OCI-LY1 (cell line): ENCODE measurements at regions not wholly inside any gene's neighbourhood (a gene's known extent, or its start where the extent isn't known, plus 50 kb on each side); places are given as distances from the start of the nearest gene placed in this dataset.
"Not testable (repeated sequence)": the region's sequence is repeated elsewhere in the genome, so short reads cannot be mapped to it uniquely, and the experiment has no call there.

ENCODE experiments used
- H2AFZ ChIP-seq: fragments of 200-600 bp; sonication (generic), shearing (Covaris generic); 2 replicates; pipeline ENCODE4 v1.6.0; 2014; ENCODE audit warnings: antibody characterized with exemption, mild to moderate bottlenecking, low read length
- H3F3A ChIP-seq: fragments of 200-600 bp; sonication (generic), shearing (Covaris generic); 2 replicates; pipeline ENCODE4 v1.6.0; 2014; ENCODE audit warnings: mild to moderate bottlenecking, antibody characterized with exemption, low read length, moderate library complexity; ENCODE audit not compliant: insufficient read depth
- H3K27ac ChIP-seq: fragments of 200-600 bp; sonication (generic); 2 replicates; pipeline ENCODE4 v1.5.1; 2014; ENCODE audit warnings: low read length, mixed run types, mild to moderate bottlenecking, low read depth; ENCODE audit not compliant: poor library complexity, severe bottlenecking
- H3K27me3 ChIP-seq: fragments of 200-600 bp; sonication (generic); 2 replicates; pipeline ENCODE4 v1.6.0; 2014; ENCODE audit warnings: antibody characterized with exemption, mild to moderate bottlenecking, low read length, moderate library complexity; ENCODE audit not compliant: insufficient read depth
- H3K36me3 ChIP-seq: fragments of 200-600 bp; sonication (generic); 2 replicates; pipeline ENCODE4 v1.6.1; 2014; ENCODE audit warnings: mild to moderate bottlenecking, antibody characterized with exemption, low read length, moderate library complexity, mixed read lengths; ENCODE audit not compliant: insufficient read depth
- H3K4me1 ChIP-seq: fragments of 200-600 bp; sonication (generic); 2 replicates; pipeline ENCODE4 v1.5.1; 2014; ENCODE audit warnings: mild to moderate bottlenecking, low read length, moderate library complexity; ENCODE audit not compliant: insufficient read depth, severe bottlenecking
- H3K4me2 ChIP-seq: fragments of 200-600 bp; sonication (generic), shearing (Covaris generic); 2 replicates; pipeline ENCODE4 v1.6.1; 2014; ENCODE audit warnings: low read length
- H3K4me3 ChIP-seq: fragments of 200-600 bp; sonication (generic); 2 replicates; pipeline ENCODE4 v1.5.1; 2014; ENCODE audit warnings: low read length, low read depth, mild to moderate bottlenecking, mixed read lengths; ENCODE audit not compliant: poor library complexity, severe bottlenecking
- H3K79me2 ChIP-seq: fragments of 200-600 bp; shearing (Covaris generic); 2 replicates; pipeline ENCODE4 v1.6.1; 2016; ENCODE audit warnings: mixed run types, low read length, mixed read lengths; ENCODE audit not compliant: insufficient read depth
- H3K9ac ChIP-seq: fragments of 200-600 bp; sonication (generic), shearing (Covaris generic); 2 replicates; pipeline ENCODE4 v1.6.1; 2014; ENCODE audit warnings: mild to moderate bottlenecking, low read length, mixed read lengths
- H3K9me2 ChIP-seq: fragments of 200-600 bp; sonication (generic), shearing (Covaris generic); 2 replicates; pipeline ENCODE4 v1.6.1; 2014; ENCODE audit warnings: low read depth, mild to moderate bottlenecking, low read length, mixed read lengths
- H3K9me3 ChIP-seq: fragments of 200-600 bp; shearing (Covaris generic); 2 replicates; pipeline ENCODE4 v1.6.1; 2014; ENCODE audit warnings: low read length, mixed read lengths
- H4K20me1 ChIP-seq: fragments of 200-600 bp; sonication (generic), shearing (Covaris generic); 2 replicates; pipeline ENCODE4 v1.6.0; 2016; ENCODE audit warnings: mild to moderate bottlenecking, low read length; ENCODE audit not compliant: insufficient read depth

DNA sequence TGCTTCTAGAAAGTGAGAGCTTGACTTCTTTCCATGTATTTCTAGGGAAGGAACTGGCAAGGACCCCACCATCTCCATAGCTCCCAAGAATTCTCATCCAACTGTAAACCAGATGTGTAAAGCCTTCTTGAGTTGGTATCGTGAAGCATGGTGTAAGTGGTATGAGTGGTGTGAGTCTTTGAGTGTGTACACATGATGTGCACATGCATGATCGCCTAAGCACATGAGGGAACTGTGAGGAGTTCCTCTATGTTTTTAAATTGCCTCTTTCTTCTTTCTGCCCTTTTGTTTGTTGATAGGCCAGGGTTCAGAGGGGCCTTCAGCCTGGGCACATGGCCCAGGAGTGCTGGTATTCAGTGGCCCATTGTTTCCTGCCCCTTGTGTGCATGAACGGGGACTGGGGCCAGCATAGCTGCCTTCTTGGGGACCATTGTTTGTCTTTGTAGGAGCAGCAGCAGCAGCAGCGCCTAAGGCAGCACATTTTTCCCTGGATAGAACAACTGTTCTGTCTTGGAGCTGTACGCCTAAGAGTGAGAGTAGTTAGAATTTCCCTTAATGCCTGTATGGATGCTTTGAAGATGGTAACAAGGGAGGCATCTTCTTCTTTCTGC, 95.9 kb downstream of the SRGAP2 start:
- H4K20me1 ChIP-seq, H3K27me3 ChIP-seq, H3K36me3 ChIP-seq, H3K79me2 ChIP-seq, H3K4me2 ChIP-seq, H3K4me1 ChIP-seq, H3K9ac ChIP-seq, H3F3A ChIP-seq, H3K9me2 ChIP-seq, H3K9me3 ChIP-seq, H3K4me3 ChIP-seq, H2AFZ ChIP-seq, H3K27ac ChIP-seq: not testable (repeated sequence)

DNA sequence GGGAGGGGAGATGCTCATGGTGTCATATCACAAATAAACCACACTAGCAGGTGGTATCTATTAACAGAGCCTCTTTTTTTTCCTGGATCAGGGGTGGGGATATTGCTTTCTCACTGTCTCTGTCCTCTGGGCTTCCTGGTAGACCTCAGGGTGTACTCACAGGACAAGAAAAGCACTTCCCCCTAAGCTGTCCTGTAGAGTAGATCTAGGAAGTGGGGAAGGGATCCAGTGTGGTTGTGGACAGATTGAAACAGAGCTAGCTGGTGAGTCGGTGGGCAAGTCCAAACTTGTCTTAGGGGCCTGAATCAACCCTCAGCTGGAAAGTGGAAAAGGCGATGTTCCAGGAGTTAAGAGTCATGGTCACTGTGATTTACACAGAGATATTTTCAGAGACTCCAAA, 96.6 kb downstream of the SRGAP2 start:
- H3K4me2 ChIP-seq, H3K9me3 ChIP-seq, H3K36me3 ChIP-seq, H3K4me3 ChIP-seq, H3K9ac ChIP-seq, H2AFZ ChIP-seq, H3K27ac ChIP-seq, H3K27me3 ChIP-seq, H3K9me2 ChIP-seq, H4K20me1 ChIP-seq, H3K79me2 ChIP-seq, H3K4me1 ChIP-seq, H3F3A ChIP-seq: not testable (repeated sequence)

DNA sequence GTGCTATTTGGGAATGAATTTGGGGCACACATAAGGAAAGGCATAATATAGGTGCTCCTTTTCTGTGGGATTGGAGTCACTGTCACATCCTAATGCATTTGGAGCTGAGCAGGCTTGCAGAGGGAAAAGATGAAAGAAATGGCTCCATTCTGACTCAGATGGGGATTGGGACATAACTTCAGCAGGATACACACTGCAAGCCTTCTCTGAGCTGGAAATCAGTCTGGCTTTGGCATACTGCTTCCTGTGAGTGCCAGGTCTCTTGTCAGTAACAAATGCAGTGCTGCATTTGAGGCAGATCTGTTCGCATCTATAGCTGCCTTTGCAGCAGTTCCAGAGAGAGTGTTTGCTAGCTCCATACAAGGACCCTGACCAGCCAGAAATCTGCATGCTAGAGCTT, 98.7 kb downstream of the SRGAP2 start:
- H4K20me1 ChIP-seq, H3K4me3 ChIP-seq, H3K27me3 ChIP-seq, H3K4me2 ChIP-seq, H3K9ac ChIP-seq, H3K4me1 ChIP-seq, H3K36me3 ChIP-seq, H2AFZ ChIP-seq, H3K9me3 ChIP-seq, H3K27ac ChIP-seq, H3F3A ChIP-seq, H3K9me2 ChIP-seq, H3K79me2 ChIP-seq: not testable (repeated sequence)

DNA sequence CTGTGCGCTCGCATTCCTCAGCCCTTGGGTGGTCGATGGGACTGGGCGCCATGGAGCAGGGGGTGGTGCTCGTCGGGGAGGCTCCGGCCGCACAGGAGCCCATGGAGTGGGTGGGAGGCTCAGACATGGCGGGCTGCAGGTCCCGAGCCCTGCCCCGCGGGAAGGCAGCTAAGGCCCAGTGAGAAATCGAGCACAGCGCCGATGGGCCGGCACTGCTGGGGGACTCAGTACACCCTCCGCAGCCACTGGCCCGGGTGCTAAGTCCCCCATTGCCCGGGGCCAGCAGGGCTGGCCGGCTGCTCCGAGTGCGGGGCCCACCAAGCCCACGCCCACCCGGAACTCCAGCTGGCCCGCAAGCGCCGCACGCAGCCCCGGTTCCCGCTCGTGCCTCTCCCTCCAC, 104.1 kb downstream of the SRGAP2 start:
- not testable (repeated sequence) for H4K20me1 ChIP-seq, H3K9me3 ChIP-seq, H3K4me3 ChIP-seq

DNA sequence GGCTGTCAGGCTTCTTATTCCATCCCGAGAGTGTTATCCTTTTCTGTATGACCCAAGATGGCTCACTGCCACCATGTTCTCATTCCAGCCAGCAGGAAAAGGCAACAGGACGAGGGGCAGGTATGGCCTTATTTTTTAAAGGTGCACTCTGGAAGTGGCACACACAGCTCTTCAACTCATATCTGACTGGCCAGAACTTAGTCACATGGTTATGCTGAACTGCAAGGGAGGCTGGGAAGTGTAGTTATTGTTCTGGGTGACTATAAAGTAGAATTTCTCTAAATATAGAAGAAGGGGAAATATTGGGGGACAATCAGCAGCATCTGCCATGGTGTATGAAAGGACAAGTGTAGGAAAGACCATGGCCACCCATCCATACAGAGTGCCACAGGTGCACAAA, 107.6 kb downstream of the SRGAP2 start:
- not testable (repeated sequence) for H3K36me3 ChIP-seq, H3K9ac ChIP-seq, H3K4me1 ChIP-seq, H2AFZ ChIP-seq, H3K4me3 ChIP-seq, H3K9me3 ChIP-seq, H4K20me1 ChIP-seq, H3K4me2 ChIP-seq, H3K9me2 ChIP-seq, H3K27me3 ChIP-seq, H3K79me2 ChIP-seq, H3F3A ChIP-seq, H3K27ac ChIP-seq

More for the DNA sequence above, 104.1 kb downstream of the SRGAP2 start:
- H3F3A ChIP-seq, H3K27me3 ChIP-seq, H2AFZ ChIP-seq, H3K36me3 ChIP-seq, H3K9me2 ChIP-seq, H3K4me2 ChIP-seq, H3K4me1 ChIP-seq, H3K27ac ChIP-seq, H3K9ac ChIP-seq, H3K79me2 ChIP-seq: not testable (repeated sequence)

DNA sequence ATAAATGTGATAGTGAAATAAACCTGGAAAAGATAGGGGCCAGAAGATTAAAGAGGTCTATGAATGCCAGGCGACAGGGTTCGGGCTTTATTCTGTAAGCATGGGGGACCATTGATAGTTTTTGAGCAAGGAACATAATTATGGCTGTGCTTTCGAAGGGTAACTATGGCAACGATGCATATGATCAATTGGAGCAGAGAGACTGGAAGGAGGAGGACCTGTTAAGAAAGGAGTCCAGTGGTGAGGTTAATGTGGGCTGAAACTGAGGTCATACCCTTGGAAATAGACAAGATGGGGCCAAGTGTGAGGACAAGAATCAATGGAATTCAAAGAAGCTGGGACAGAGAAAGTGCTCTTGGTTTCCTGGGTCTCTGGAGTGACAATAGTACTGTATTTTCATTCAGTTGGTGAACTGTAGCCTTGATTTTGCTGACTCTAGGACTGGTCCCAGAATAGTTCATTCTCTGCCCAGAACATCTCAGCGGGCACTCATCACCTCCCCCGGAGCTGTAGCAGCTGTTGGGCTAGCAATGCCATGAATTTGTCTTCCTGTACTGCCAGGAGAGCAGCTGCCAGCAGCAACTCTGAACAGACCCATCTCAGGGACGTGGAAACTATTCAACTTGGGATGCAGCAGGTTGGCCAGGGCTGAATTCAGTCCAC, 108.4 kb downstream of the SRGAP2 start:
- H4K20me1 ChIP-seq, H3K9me3 ChIP-seq, H3K9ac ChIP-seq, H3K36me3 ChIP-seq, H2AFZ ChIP-seq, H3K79me2 ChIP-seq, H3K4me1 ChIP-seq, H3K4me3 ChIP-seq, H3K27me3 ChIP-seq, H3K4me2 ChIP-seq, H3F3A ChIP-seq, H3K9me2 ChIP-seq, H3K27ac ChIP-seq: not testable (repeated sequence)

DNA sequence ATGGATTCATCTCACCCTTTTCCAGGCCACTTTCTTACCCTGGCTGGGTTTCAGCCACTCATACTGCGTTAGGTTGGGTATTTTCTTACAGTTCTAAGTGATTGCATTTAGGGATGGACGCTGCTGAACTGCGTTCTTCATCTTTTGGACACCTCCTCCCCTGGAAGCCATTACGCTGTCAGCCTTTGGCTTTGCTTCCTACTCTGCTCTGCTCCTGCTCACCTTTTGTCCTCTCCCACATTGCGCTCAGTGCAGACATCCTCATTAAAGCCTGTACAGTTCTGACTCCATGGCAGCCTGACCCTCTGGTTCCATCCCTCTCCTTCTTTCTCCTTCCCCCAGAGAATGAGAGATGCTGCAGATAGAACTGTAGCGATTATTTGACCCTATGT, 108.9 kb downstream of the SRGAP2 start:
- H3K9ac ChIP-seq, H3K79me2 ChIP-seq, H3K36me3 ChIP-seq, H3K4me1 ChIP-seq, H3K9me3 ChIP-seq, H3K9me2 ChIP-seq, H3K4me3 ChIP-seq, H3F3A ChIP-seq, H2AFZ ChIP-seq, H3K27me3 ChIP-seq, H3K27ac ChIP-seq, H3K4me2 ChIP-seq, H4K20me1 ChIP-seq: not testable (repeated sequence)
